Stimulated activated CD4-positive, alpha-beta T cell treated with anti-CD3 and anti-CD28 coated beads, Interleukin-1b, Interleukin-23, amount 100 ng/mL, for 24 hours (primary cell): ENCODE measurements at regions not wholly inside any gene's neighbourhood (a gene's known extent, or its start where the extent isn't known, plus 50 kb on each side); places are given as distances from the start of the nearest gene placed in this dataset.
A peak's percentile ranks its signal among the peaks of the same experiment; 100 is the strongest.
"Not testable (repeated sequence)": the region's sequence is repeated elsewhere in the genome, so short reads cannot be mapped to it uniquely, and the experiment has no call there.

Source experiments
- DNase-seq, 4 experiments: peaks; one replicate each; pipeline ENCODE4 v3.0.0-alpha.2; 2020; ENCODE audit warnings: low read depth in 4 of 4, low spot score in 1 of 4

DNA sequence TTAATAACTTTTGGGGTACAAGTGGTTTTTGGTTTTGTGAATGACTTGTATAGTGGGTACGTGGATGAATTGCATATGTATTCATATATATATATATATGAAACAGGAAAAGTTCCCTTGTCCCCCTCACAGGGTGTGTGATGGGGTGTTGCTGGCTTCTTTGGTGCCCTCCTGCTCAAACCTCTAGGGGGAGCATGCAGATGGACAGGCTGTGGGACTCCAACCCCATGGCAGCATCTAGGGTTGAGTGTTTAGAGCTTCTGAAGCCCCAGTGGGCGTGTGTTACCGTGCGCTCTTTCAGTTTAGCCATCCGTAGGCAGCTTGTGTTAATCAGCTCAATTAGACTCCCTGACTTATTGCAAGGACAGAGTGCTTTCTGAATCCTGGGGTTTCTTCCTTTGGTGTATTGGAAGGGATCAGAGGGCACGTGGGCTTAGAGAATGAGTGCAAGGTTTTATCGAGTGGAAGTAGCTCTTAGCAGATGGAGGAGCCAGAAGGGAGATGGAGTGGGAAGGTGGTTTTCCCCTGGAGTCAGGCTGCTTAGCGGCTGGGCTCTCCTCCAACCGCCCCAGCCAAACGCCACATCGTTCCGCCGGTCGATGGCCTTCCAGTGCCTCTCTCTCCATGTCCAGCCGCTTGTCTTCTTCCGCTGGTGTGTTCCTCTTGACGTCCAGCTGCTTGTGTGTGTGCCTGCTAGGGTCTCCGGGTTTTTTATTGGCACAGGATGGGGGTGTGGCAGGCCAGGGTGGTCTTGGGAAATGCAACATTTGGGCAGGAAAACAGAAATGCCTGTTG, 674.4 kb upstream of the LCORL start:
- no peak for DNase-seq

DNA sequence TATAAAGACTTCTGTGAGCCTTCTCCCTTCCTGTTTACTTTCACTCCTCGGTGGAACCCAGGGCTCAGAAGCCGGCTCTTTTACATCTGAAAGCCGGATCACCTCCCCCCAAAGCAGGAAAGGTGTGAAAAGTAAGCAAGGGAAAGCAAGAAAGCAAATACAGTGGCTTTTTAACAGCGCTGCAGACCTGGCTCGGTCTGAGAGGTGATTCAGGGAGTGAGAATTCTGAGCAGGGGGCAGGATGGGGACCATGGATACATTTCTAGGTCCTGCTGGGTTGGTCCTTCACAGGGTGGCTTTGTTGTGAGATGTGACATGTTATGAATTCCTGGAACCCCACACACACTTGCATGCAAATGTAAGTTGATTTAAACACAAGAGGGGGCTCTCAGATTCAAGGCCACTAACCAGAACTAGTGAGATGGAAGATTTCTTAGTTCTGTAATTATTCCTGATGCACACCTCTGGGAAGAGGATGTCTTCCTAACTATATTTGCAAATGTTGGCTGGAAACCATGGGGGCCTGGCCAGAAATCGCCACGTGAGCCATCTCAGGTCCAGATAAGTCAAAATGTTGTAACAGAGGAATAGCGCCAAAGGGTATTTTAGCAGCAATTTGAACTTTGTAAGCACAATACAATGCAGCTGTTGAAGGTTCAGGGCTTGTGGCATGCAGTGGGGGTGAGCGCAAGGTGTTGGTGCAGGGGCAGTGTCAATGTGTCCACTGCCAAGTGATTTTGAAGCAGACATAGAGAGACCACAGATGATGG, 670.1 kb upstream of the LCORL start:
- no peak for DNase-seq

DNA sequence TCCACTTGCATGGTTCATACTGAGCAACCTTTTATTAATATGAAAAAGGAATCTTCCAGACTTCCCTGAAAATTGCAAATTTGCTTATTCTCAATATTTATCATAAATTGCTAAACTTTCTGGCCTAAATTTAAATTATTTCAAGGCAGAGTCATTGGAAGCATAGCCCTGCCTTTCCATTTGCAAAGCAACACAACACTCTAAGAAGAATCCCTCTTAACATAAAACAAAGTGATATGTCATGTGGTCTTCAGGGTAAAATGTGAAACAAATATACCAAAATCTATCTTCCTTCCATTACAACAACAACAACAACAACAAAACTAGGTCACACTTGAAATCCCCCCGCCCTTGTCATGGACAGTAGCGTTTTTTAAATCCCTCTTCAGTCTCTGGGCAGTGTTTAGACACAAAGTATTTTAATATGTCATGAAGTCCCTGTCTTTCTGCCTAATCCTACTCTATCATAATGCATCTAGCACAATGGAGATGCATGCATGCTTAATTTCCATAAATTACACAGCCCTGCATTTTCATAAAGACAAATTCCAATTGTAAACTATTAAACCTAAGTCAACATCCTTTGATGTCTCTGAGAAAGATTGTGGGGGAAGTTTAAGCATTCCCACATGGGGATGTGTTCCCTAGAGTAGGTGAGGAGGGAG, 668.9 kb upstream of the LCORL start:
- DNase-seq, result no peak

DNA sequence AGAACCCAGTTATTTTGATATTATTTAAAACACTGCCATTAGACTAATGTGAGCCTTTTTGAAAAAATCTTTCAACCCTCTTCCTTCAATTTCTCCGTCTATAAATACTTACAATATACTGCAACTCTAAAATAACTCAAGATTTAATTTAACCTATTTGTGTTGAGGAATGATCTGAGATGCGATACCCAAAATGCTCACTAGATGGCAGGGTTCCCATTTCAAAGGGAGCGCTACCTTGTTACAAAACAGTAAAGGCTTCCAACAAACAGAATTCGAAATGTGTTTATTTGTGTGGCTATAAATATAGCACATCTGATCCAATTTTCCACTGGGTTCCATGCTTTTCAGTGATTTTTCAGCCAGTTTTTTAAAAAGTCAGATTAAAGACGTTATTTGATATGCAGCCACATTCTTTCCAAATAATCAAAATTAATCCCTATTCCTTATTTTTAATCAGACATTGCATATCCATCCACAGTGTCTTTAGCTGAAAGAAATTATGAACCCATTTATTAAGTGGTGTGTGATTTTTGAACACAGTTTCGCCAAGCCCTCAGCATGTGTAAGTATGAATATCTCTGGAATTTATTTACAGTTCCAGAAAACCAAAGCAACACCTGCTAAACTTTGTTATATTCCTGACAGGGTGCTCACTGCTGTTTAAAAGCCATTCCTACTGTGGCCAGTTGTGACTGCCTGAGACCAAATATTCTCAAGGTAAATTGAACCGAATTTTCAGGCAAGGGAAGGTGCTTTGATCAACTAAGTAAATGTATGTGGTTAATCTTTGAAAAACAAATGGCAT, 668.0 kb upstream of the LCORL start:
- peak in 2 of 4 experiments; percentile 6 to 23 for DNase-seq

DNA sequence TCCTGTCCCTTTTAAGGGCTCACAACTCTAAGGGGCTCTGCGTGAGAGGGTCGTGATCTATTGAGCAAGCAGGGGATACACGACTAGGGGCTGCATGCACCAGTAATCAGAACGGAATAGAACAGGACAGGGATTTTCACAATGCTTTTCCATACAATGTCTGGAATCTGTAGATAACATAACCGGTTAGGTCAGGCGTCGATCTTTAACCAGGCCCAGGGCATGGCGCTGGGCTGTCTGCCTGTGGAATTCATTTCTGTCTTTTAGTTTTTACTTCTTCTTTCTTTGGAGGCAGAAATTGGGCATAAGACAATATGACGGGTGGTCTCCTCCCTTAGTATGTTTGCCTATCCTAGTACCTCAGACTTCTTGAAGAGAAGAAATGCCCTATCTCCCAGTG, 666.8 kb upstream of the LCORL start:
- DNase-seq, result not testable (repeated sequence)

DNA sequence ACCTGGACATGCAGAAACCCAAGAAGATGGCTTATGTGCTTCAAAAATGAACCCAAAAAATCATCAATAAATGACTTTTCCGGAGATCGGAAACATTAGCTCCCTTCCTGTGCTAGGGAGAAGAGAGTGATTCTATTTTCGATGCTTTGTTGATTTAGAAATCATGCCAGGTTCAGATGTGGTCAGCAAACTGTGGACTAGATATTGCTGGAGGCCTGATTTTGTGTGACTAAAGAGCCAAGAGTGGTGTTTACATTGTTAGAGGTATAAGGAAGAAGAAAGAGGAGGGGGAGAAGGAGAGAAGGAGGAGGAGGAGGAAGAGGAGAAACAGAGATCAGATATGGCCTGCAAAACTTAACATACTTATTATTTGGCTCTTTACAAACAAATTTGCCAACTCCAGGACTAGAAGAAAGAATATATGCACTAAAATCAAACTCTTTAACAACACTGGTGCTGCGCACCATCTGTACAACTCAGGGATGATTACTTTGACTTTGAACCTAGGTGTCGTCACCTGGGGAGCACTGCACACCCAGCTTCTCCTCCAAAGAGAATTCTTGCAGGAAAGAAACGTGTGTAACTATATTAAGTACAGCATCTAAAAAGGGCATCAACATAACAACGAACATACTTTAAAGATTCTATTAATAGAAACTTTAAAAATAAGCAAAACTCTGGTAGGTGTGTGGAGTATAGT, 664.9 kb upstream of the LCORL start:
- DNase-seq, result no peak

DNA sequence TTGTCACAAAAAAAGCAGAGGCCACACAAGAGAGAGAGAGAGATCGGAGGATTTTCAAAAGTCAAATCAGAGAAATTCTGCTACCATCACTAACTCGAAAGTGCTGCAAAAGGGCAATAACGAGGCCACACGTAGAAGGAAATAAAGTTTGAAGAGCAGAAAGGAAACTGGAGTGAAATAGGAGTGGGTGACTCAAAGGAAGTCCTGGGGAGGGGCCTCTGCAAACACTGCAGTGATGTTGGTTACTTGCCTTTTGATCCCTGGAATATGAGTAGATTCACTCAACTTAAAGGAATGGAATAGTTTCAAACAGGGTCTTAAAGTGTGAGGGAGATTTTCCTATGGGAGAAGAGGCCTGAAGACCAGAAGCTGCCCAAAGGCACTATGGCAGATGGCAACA, 663.4 kb upstream of the LCORL start:
- DNase-seq, result no peak

DNA sequence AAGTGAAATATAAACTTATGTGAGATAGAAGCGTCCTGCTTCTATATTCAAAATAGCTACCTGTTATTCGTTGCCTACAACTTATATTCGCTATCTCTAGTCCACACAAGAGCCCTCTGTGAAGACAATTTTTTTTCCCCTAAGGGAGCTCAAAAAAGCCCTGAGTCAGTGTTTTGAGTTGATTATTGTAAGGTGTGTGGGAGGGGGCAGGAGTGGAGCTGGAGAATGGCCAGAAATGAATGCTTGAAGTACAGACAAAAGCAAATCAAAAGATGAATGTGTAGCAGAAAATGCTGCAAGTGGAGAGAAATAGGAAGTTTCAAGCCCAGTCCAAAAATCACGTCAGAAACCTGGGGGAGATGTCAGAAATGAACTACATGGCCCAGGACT, 655.0 kb upstream of the LCORL start:
- no peak for DNase-seq

DNA sequence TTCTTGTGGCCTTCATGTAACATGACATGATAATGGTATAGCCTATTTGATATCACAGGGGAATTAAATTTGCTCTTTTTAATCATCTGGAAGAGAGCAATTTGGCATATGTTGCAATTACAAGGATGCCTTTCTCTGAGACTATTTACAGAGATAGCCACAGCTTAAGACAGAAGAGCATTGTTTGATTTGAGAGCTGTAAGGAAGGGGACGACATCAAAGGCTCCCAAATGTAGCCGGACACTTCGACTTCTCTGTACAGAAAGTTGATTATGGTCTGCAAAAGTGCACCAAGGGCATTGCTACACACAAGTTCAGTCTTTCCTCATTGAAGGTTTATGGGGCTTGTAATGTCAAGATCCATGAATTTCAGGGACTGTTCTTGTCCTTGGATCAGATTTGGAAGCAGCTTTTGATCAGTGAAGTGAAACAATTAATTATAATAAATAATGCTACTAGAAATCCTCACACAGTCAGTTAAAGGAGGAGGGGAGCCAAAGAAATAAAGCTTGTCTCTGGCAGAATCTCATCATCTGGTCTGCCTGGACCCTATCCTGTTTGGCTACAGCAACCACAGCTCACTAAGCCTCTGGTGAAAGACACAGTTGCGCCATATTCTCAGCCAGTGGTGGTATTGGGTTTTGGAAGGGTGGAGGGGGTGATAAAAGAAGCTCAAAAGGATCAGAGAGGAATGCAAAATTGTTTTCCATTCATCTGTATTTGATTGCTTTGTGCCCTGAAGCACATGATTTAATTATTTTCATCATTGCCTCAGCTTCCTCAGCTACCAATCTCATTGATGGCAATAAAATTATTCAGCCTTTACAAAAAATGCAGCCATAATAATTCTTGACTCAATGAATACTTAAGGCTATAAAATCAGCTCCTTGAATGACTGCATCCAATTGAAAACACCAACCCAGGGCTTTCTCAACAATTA, 654.3 kb upstream of the LCORL start:
- no peak for DNase-seq

DNA sequence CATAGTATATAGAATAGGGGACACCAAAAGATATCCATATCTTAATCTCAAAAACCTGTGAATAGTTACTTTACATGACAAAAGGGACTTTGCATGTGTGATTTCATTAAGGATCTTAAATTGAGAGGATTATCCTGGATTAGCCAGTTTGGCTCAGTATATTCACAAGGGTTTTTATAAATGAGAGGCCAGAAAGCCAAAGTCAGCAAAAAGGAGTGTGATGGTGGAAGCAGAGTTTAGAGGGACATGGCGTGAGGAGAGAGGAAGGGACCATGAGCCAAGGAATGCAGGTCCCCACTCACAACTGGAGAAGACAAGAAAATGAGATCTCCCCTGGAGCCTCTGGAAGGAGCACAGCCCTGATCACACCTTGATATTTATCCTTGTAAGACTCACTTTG, 648.5 kb upstream of the LCORL start:
- DNase-seq, result no peak

DNA sequence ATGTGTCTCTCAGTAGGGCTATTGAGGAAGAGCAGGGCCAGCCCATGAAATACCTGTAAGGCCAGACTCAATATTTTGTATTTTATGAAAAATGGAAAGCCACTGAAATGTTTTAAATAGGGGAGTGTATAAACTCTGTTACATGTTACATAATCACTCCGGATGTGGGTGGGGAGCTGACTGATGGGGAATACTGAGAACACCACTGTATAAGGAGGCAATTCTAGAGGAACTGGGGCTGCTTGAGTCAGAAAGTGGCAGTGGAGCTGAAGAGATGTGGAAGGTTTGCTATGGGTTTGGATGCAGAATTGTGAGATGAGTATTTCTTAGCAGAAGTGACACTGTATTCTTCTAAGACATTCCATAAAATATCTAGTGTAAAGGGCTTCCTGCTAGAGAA, 647.8 kb upstream of the LCORL start:
- DNase-seq, result no peak

DNA sequence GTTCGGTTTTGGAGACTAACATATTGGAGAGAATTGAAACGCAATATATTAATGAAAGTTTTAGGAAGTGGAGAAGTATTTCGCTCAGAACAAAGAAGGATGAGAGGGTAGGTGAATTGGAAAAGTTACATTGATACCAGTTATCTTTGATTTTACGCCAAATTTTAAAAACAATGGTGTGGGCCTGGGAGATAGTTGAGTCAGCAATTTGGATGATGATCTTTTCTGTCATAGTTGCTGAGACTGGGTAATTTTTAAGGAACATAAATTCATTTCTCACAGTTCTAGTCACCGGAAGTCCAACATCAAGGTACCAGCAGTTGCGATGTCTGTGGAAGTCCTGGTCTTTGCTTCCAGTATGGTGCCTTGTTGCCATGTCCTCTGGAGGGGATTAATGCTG, 644.8 kb upstream of the LCORL start:
- DNase-seq, result no peak

DNA sequence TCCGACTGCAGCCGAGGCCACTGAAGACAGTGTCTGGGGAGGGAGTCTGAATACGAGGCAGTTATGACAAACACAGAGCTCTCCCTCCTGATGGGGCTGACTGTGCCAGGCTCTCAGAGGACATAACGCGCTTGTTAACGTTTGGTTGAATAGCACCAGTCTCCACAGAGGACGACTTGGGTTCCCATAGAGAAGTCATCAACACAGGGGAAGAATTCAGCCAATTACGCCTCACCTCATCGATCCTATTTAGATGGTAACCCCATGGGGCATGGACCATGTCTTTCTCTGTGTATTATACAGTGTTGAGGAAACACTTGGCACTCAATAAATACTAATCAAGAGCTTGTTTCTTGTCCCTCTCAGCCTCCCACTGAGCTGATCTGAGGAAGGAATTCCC, 642.6 kb upstream of the LCORL start:
- DNase-seq, result no peak

DNA sequence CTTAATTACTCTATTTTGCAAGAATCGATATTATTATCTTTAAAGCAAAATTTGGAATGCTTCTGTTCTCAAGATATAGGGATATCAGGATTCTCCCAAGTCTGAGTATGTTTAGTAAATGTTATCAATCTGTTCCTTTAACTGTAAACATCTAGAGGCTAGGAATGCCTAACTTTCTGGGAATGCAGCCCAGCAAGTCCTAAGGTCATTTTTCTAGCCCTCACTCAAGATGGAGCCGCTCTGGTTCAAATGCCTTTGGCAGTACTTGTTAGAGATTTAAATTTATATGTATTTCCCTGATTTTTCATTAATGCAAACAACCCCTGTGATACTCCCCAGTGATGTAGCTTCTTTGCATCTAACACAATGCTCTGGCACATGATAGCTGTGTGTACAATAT, 623.8 kb upstream of the LCORL start:
- no peak for DNase-seq

DNA sequence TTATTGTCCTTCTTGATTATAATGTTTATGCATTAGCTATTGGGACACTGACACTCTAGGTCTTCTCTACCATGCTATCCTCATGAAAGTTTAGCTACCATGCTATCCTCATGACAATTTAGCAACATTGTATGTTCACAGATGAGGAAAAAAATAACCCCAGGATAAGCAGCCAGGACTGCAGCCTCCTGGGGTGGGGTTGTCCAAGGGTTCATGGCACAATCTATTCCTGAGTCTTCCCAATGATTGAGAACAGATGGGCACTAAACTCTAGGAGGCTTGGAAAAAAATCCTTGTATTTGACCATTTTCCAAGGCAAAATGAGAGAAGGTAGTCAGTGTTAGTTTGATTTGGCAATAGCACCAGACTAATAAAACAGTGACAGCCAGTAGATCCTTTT, 619.8 kb upstream of the LCORL start:
- DNase-seq, result no peak

DNA sequence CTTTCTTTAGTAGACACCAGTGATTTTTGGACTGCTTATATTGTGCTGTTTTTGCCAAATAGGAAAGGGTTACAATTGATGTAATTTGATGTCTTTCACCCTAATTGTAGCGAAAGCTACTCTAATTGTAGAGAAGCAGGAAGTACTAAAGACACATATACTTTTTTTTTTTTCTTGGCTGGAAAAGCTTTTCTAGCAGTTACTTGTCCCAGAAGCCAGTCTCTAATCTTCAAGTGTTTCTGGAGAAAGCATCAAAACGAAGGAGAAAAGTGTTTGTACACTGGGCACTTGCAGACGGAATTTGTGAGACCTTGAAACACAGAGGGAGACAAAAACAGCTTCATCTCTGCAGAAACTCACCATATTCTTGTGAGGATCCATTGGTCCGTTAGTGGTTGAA, 616.5 kb upstream of the LCORL start:
- no peak for DNase-seq

DNA sequence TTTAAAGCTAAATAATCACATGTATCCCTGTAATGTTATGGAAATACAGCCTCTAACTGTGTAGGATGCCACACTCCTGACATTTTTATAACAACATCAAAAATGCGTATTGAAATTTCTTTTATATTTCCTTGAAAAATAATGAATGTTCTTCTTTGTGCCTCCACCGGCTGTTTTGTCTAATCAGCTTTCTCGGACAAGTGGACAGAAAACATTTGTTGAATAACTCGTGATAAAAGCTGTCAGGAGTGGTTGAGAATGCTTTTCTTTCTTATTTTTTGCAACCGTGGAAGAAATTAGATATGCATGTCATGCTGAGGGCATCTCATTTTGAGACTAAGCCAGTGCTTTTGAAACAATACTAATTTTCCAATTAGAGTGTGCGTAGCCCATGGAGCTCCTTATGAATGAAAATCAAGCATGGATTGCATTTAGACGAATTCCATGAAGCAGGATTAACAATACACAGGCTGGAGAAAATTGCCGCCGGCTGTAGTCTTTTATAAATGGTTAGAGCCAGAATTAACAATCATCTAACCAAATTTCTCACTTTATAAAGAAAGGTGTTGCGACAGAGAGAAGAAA, 614.5 kb upstream of the LCORL start:
- DNase-seq, result no peak

DNA sequence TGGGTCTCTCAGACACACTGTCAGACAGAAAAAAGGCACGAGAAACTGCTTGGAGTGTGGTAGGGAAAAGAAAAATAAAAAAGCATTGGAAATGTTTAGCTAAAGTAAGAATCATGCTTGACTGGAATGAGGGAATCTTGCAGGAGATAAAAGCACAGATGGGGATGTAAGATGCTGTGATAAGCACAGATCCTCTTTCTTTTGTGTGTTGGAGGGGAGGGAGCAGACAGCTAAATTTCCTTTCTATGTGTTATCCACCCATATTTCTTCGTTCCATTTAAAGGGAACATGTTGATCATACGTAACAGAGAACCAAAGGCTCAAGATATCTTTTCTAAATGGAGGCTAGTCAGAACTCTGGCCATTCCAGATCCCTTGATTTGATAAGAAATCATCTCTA, 614.0 kb upstream of the LCORL start:
- no peak for DNase-seq

DNA sequence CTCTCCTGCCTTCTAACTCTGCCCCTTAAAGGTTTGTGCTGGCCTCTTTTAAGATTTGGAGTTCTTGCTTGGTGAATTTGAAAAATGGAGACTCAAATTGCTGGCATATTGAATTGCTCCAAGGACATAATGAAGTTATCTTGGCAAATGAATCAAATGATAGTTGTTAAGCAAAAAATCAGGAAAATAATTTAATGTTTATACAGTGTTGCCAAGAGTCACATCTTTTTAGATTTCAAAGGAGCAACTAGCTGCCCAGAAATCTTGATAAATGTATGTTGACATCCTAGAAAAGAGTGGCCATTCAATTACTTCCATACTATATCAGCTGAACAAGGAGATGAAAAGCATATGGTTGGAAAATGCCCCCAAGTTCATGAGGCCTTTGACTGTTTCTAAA, 610.0 kb upstream of the LCORL start:
- no peak for DNase-seq
